Trophoblast cell (in vitro differentiated cells and primary cell): ENCODE measurements at regions not wholly inside any gene's neighbourhood (a gene's known extent, or its start where the extent isn't known, plus 50 kb on each side); places are given as distances from the start of the nearest gene placed in this dataset.
A peak's percentile ranks its signal among the peaks of the same experiment; 100 is the strongest.

Experiments used
- DNase-seq, 2 donors: peaks; one replicate each; pipeline ENCODE4 v3.0.0-alpha.2; 2016
- H2AFZ ChIP-seq: 2 replicates; pipeline ENCODE4 v1.6.1; 2013; ENCODE audit warnings: low read length, moderate library complexity, mild to moderate bottlenecking; ENCODE audit not compliant: insufficient read depth, poor library complexity
- H2AK5ac ChIP-seq: 2 replicates; pipeline ENCODE4 v1.6.1; 2013; ENCODE audit warnings: mild to moderate bottlenecking, low read length
- H2BK120ac ChIP-seq: 2 replicates; pipeline ENCODE4 v1.6.1; 2013; ENCODE audit warnings: low read length, mild to moderate bottlenecking, moderate library complexity; ENCODE audit not compliant: insufficient read depth, poor library complexity
- H2BK12ac ChIP-seq: 2 replicates; pipeline ENCODE4 v1.6.1; 2013; ENCODE audit warnings: mild to moderate bottlenecking, low read length, moderate library complexity
- H2BK5ac ChIP-seq: 2 replicates; pipeline ENCODE4 v1.6.1; 2013; ENCODE audit warnings: low read length, low read depth, moderate library complexity, mild to moderate bottlenecking; ENCODE audit not compliant: poor library complexity
- H3K14ac ChIP-seq: 2 replicates; pipeline ENCODE4 v1.6.1; 2013; ENCODE audit warnings: mild to moderate bottlenecking, low read length
- H3K18ac ChIP-seq: 2 replicates; pipeline ENCODE4 v1.6.1; 2013; ENCODE audit warnings: mild to moderate bottlenecking, low read length
- H3K23ac ChIP-seq: 2 replicates; pipeline ENCODE4 v1.6.1; 2013; ENCODE audit warnings: low read length
- H3K27ac ChIP-seq: 2 replicates; pipeline ENCODE4 v1.5.1; 2013; ENCODE audit warnings: low read depth, mild to moderate bottlenecking, inconsistent platforms, low read length, moderate library complexity
- H3K27me3 ChIP-seq: 2 replicates; pipeline ENCODE4 v1.6.1; 2013; ENCODE audit warnings: inconsistent platforms, mild to moderate bottlenecking, low read length, moderate library complexity; ENCODE audit not compliant: insufficient read depth
- H3K36me3 ChIP-seq, 2 experiments: 1 replicate in 1 of 2; 2 replicates in 1 of 2; pipeline ENCODE4 v1.6.1; 2013; ENCODE audit warnings: low read length in 2 of 2, mild to moderate bottlenecking in 2 of 2, moderate library complexity in 1 of 2; ENCODE audit not compliant: insufficient read depth in 2 of 2, control insufficient read depth in 1 of 2
- H3K4ac ChIP-seq: 2 replicates; pipeline ENCODE4 v1.6.1; 2013; ENCODE audit warnings: low read depth, mild to moderate bottlenecking, low read length, moderate library complexity
- H3K4me1 ChIP-seq, 2 experiments: 1 replicate in 1 of 2; 2 replicates in 1 of 2; pipeline ENCODE4 v1.6.1; 2013; ENCODE audit warnings: low read length in 2 of 2, mild to moderate bottlenecking in 2 of 2, moderate library complexity in 1 of 2; ENCODE audit not compliant: insufficient read depth in 2 of 2, control insufficient read depth in 1 of 2
- H3K4me2 ChIP-seq: 2 replicates; pipeline ENCODE4 v1.6.1; 2013; ENCODE audit warnings: inconsistent platforms, mild to moderate bottlenecking, low read length, moderate library complexity
- H3K4me3 ChIP-seq: 2 replicates; pipeline ENCODE4 v1.5.1; 2013; ENCODE audit warnings: mild to moderate bottlenecking, low read depth, low read length, inconsistent platforms
- H3K79me1 ChIP-seq: one replicate; pipeline ENCODE4 v1.6.1; 2013; ENCODE audit warnings: low read length
- H3K79me2 ChIP-seq: 2 replicates; pipeline ENCODE4 v1.6.1; 2013; ENCODE audit warnings: low read length, mild to moderate bottlenecking; ENCODE audit not compliant: control insufficient read depth, insufficient read depth, poor library complexity
- H3K9ac ChIP-seq: 2 replicates; pipeline ENCODE4 v1.6.1; 2013; ENCODE audit warnings: mild to moderate bottlenecking, low read length
- H3K9me3 ChIP-seq: 2 replicates; pipeline ENCODE4 v1.6.1; 2013; ENCODE audit warnings: low read depth, mild to moderate bottlenecking, control low read depth, inconsistent platforms, low read length; ENCODE audit not compliant: insufficient read depth
- H4K12ac ChIP-seq: 2 replicates; pipeline ENCODE4 v1.6.1; 2013; ENCODE audit warnings: low read depth, mild to moderate bottlenecking, low read length, moderate library complexity
- H4K8ac ChIP-seq: 2 replicates; pipeline ENCODE4 v1.6.1; 2013; ENCODE audit warnings: low read depth, mild to moderate bottlenecking, low read length, moderate library complexity
- H4K91ac ChIP-seq: one replicate; pipeline ENCODE4 v1.6.1; 2013; ENCODE audit warnings: low read depth, mild to moderate bottlenecking, low read length, moderate library complexity
- WGBS: extraction: QIAGEN DNeasy Blood & Tissue Kit; methylation state at CpG from one replicate; pipeline ENCODE4 v1.1.7; 2013; ENCODE audit warnings: missing lambda C conversion rate; ENCODE audit not compliant: insufficient read length, insufficient coverage; ENCODE audit errors: extremely low coverage; 5-methylcytosine and 5-hydroxymethylcytosine counted together

DNA sequence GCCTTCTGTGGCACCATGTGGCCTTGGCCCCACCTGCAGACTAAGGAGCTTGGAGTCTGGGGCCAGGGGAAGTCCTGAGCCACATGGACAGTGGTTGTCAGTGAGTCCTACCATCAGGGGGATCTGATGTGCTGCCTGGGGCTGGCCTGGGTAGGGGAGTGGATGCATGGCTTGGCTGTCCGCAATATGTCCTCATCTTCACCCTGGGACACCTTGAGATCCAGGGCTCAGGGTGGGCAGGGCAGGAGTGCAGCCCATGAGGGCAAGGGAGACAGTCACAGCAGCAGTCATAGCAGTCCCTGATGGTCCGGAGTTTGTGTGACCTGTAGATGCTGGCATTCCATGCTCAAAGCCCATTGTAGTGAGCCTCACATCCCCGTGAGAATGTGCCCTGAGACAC is 256.8 kb upstream of the B3GAT1 start:
- Histone ChIP-seq H3K18ac (no peak overlapping the region), H2AK5ac (no peak overlapping the region), H3K79me2 (no peaks in the 10 kb centered on the region), H4K91ac (no peak overlapping the region), H3K27ac (no peak overlapping the region), H3K27me3 (no peaks in the 10 kb centered on the region), H3K36me3 (no peaks in the 10 kb centered on the region), H2AFZ (no peak overlapping the region), H3K14ac (no peak overlapping the region), H4K8ac (no peak overlapping the region), H2BK5ac (no peak overlapping the region), H3K4me2 (no peak overlapping the region), H3K9ac (no peak overlapping the region), H3K4ac (no peak overlapping the region), H4K12ac (no peak overlapping the region), H3K23ac (peak overlapping the region; percentile 30), H3K79me1 (no peaks in the 10 kb centered on the region), H3K9me3 (peaks cover 5% of the 10 kb centered on the region), H2BK120ac (no peak overlapping the region), H3K4me3 (peak overlapping the region; percentile 43), H3K4me1 (no peaks in the 10 kb centered on the region), H2BK12ac (no peak overlapping the region)
- WGBS: no CpG with 5 or more reads among the region's 3 CpGs
- DNase-seq: no peak

GRCh38 chr11:134668076-134668475 is 256.0 kb upstream of the B3GAT1 start:
- no peak for DNase-seq

GRCh38 chr11:134667505-134667904 is 255.5 kb upstream of the B3GAT1 start:
- no peak overlapping the region for H3K27ac ChIP-seq
- H3K4me3 ChIP-seq: no peak overlapping the region
- no peak overlapping the region for H3K4me2 ChIP-seq
- H2AK5ac ChIP-seq: no peak overlapping the region
- no peak overlapping the region for H2BK120ac ChIP-seq
- no peaks in the 10 kb centered on the region for H3K79me1 ChIP-seq
- H3K79me2 ChIP-seq: no peaks in the 10 kb centered on the region
- no peak overlapping the region for H2AFZ ChIP-seq
- no CpG with 5 or more reads among the region's 9 CpGs for WGBS
- no peak overlapping the region for H3K4ac ChIP-seq
- no peak overlapping the region for H3K18ac ChIP-seq
- H4K8ac ChIP-seq: no peak overlapping the region
- peaks cover 7% of the 10 kb centered on the region for H3K9me3 ChIP-seq
- H3K27me3 ChIP-seq: no peaks in the 10 kb centered on the region
- no peak overlapping the region for H3K9ac ChIP-seq
- no peak overlapping the region for H4K12ac ChIP-seq
- no peak overlapping the region for H2BK5ac ChIP-seq
- no peaks in the 10 kb centered on the region for H3K4me1 ChIP-seq
- no peak overlapping the region for H3K23ac ChIP-seq
- no peak for DNase-seq
- no peaks in the 10 kb centered on the region for H3K36me3 ChIP-seq
- no peak overlapping the region for H2BK12ac ChIP-seq
- H4K91ac ChIP-seq: no peak overlapping the region
- no peak overlapping the region for H3K14ac ChIP-seq

More at GRCh38 chr11:134668076-134668475, 256.0 kb upstream of the B3GAT1 start:
- Histone ChIP-seq H2BK12ac (no peak overlapping the region), H2AFZ (no peak overlapping the region), H3K79me1 (no peaks in the 10 kb centered on the region), H3K4me2 (no peak overlapping the region), H3K27ac (no peak overlapping the region), H4K8ac (no peak overlapping the region), H4K91ac (no peak overlapping the region), H3K9ac (no peak overlapping the region), H3K79me2 (no peaks in the 10 kb centered on the region), H4K12ac (peak overlapping the region; percentile 16), H3K14ac (no peak overlapping the region), H3K27me3 (no peaks in the 10 kb centered on the region), H3K4me1 (no peaks in the 10 kb centered on the region), H2AK5ac (no peak overlapping the region), H3K9me3 (peaks cover 5% of the 10 kb centered on the region), H3K4ac (no peak overlapping the region), H3K36me3 (no peaks in the 10 kb centered on the region), H2BK5ac (no peak overlapping the region), H3K4me3 (no peak overlapping the region), H2BK120ac (no peak overlapping the region), H3K23ac (no peak overlapping the region), H3K18ac (no peak overlapping the region)
- no CpG with 5 or more reads among the region's 15 CpGs for WGBS

DNA sequence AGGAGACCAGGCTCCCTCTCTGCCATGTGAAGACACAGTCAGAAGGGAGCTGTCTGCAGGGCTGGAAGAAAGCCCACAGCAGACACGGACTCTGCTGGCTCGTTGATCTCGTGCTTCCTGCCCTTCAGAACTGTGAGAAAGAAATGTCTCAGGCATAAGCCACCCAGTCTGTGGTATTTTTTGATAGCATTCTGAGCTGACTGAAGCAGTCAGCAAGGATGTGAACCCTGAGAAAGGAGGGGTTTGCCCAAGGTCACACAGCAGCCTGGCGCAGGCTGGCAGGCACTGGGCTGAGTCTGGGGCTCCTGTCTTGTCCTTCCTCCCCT is 255.1 kb upstream of the B3GAT1 start:
- no peak for DNase-seq
- no peaks in the 10 kb centered on the region for H3K79me1 ChIP-seq
- H3K4me2 ChIP-seq: no peak overlapping the region
- no peak overlapping the region for H2BK120ac ChIP-seq
- H3K79me2 ChIP-seq: no peaks in the 10 kb centered on the region
- no peaks in the 10 kb centered on the region for H3K4me1 ChIP-seq
- no peak overlapping the region for H3K4ac ChIP-seq
- H2AK5ac ChIP-seq: no peak overlapping the region
- no peak overlapping the region for H2AFZ ChIP-seq
- no peak overlapping the region for H2BK5ac ChIP-seq
- H4K8ac ChIP-seq: no peak overlapping the region
- H3K4me3 ChIP-seq: no peak overlapping the region
- no peak overlapping the region for H3K18ac ChIP-seq
- no peak overlapping the region for H3K23ac ChIP-seq
- no peak overlapping the region for H2BK12ac ChIP-seq
- no CpG with 5 or more reads among the region's 4 CpGs for WGBS
- no peak overlapping the region for H4K12ac ChIP-seq
- H3K9ac ChIP-seq: no peak overlapping the region
- H3K27ac ChIP-seq: no peak overlapping the region
- H3K27me3 ChIP-seq: no peaks in the 10 kb centered on the region
- peaks cover 8% of the 10 kb centered on the region for H3K9me3 ChIP-seq
- H4K91ac ChIP-seq: no peak overlapping the region
- no peak overlapping the region for H3K14ac ChIP-seq
- no peaks in the 10 kb centered on the region for H3K36me3 ChIP-seq
